ENCODE measurements at regions not wholly inside any gene's neighbourhood (a gene's known extent, or its start where the extent isn't known, plus 50 kb on each side); places are given as distances from the start of the nearest gene placed in this dataset.

- Histone ChIP-seq H3K9me3 (ENCODE audit: control insufficient read depth, insufficient read depth, low read depth, low read length) (no peaks in the 10 kb centered on the region), H3K36me3 (ENCODE audit: control insufficient read depth in 2 of 2, insufficient read depth in 1 of 2, low read length in 2 of 2) (peaks cover 0 to 6% of the 10 kb centered on the region in 2 experiments; a peak in 1 of 3 replicates), H3K4me1 (ENCODE audit: control insufficient read depth, insufficient read depth, low read length) (no peaks in the 10 kb centered on the region), H3K27ac (ENCODE audit: extremely low read depth, low read depth, low read length) (no peak overlapping the region), H3K4me3 (ENCODE audit: low read depth, low read length) (no peak overlapping the region)
- no peak for TF ChIP-seq ZBTB26 (tag by site-specific recombination; optimal IDR thresholded peaks at IDR 0.05)
- TF ChIP-seq ZNF37A (tag by site-specific recombination; IDR thresholded peaks at IDR 0.05) = no peak
- no peak for TF ChIP-seq ZNF521 (tag by site-specific recombination; IDR thresholded peaks at IDR 0.05)
- TF ChIP-seq PRDM4 (tag by site-specific recombination; IDR thresholded peaks at IDR 0.05) = no peak
- TF ChIP-seq ZNF248 (tag by site-specific recombination; IDR thresholded peaks at IDR 0.05) = no peak
- no peak for TF ChIP-seq ZNF610 (tag by site-specific recombination; IDR thresholded peaks at IDR 0.05; ENCODE audit: borderline replicate concordance)
- TF ChIP-seq BCL11A (tag by site-specific recombination; IDR thresholded peaks at IDR 0.05; ENCODE audit: low read depth) = no peak
- no peak for TF ChIP-seq MYNN (tag by site-specific recombination; IDR thresholded peaks at IDR 0.05; ENCODE audit: borderline replicate concordance)
- TF ChIP-seq ZFHX2 (tag by site-specific recombination; conservative IDR thresholded peaks at IDR 0.05) = no peak
- TF ChIP-seq ZNF473 (tag by site-specific recombination; IDR thresholded peaks at IDR 0.05) = no peak
- TF ChIP-seq ZNF324 (tag by site-specific recombination; IDR thresholded peaks at IDR 0.05) = no peak
- TF ChIP-seq ZNF426 (tag by site-specific recombination; IDR thresholded peaks at IDR 0.05) = no peak
- TF ChIP-seq ZNF621 (tag by site-specific recombination; IDR thresholded peaks at IDR 0.05) = no peak
- no peak for TF ChIP-seq GFI1B (tag by site-specific recombination; IDR thresholded peaks at IDR 0.05)
- TF ChIP-seq ZBTB1 (tag by site-specific recombination; IDR thresholded peaks at IDR 0.05) = no peak
- TF ChIP-seq ZNF148 (tag by site-specific recombination; IDR thresholded peaks at IDR 0.05; ENCODE audit: borderline replicate concordance) = no peak
- no peak for TF ChIP-seq REPIN1 (tag by site-specific recombination; IDR thresholded peaks at IDR 0.05; ENCODE audit: low read depth)
- POLR2A ChIA-PET = no interaction called here
- CTCF ChIA-PET = no interaction called here
These were observed 153.6 kb downstream of the SHANK2 start for GRCh38 chr11:71098776-71099175.

GRCh38 chr11:71097506-71098240 lies 154.7 kb downstream of the SHANK2 start:
- Histone ChIP-seq H3K4me1 (ENCODE audit: control insufficient read depth, insufficient read depth, low read length) (no peaks in the 10 kb centered on the region), H3K27ac (ENCODE audit: extremely low read depth, low read depth, low read length) (no peak overlapping the region), H3K36me3 (ENCODE audit: control insufficient read depth in 2 of 2, insufficient read depth in 1 of 2, low read length in 2 of 2) (peaks cover 0 to 8% of the 10 kb centered on the region in 2 experiments; a peak in 1 of 3 replicates), H3K9me3 (ENCODE audit: control insufficient read depth, insufficient read depth, low read depth, low read length) (no peaks in the 10 kb centered on the region), H3K4me3 (ENCODE audit: low read depth, low read length) (no peak overlapping the region)
- peak; percentile 83 for TF ChIP-seq ZSCAN4 (tag by site-specific recombination; IDR thresholded peaks at IDR 0.05)
- TF ChIP-seq YY2 (tag by site-specific recombination; IDR thresholded peaks at IDR 0.05) = no peak
- CTCF ChIA-PET = no interaction called here
- POLR2A ChIA-PET = no interaction called here

Data from HEK293 (cell line).